ENCODE measurements at regions not wholly inside any gene's neighbourhood (a gene's known extent, or its start where the extent isn't known, plus 50 kb on each side); places are given as distances from the start of the nearest gene placed in this dataset.

GRCh38 chr12:30082381-30082780 is 298.6 kb upstream of the TMTC1 start:
- DNase-seq: no peak

GRCh38 chr12:30074916-30075315 is 291.2 kb upstream of the TMTC1 start:
- DNase-seq: no peak

DNA sequence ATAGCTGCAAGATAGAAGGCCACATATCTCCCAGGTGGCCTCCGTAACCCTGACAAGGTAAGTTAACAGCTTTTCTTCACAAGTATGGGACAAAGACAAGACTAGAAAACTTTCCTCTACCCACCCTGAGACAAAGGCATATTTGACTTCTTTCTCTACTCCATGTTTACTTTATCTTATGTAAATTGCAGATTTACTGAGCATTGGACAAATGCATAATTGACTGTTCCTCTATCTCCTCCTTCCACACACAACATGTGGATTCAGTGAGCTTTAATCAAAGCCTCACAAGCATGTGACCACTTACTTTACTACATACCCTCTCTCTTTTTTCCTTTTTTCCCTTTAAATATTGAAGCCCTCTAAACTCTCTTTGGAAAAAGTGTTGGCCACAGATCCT is 289.1 kb upstream of the TMTC1 start:
- DNase-seq: no peak

GRCh38 chr12:30067146-30067545 is 283.4 kb upstream of the TMTC1 start:
- no peak for DNase-seq

GRCh38 chr12:30064906-30065305 is 281.2 kb upstream of the TMTC1 start:
- no peak for DNase-seq

GRCh38 chr12:30063435-30063945 is 279.7 kb upstream of the TMTC1 start:
- no peak for DNase-seq

DNA sequence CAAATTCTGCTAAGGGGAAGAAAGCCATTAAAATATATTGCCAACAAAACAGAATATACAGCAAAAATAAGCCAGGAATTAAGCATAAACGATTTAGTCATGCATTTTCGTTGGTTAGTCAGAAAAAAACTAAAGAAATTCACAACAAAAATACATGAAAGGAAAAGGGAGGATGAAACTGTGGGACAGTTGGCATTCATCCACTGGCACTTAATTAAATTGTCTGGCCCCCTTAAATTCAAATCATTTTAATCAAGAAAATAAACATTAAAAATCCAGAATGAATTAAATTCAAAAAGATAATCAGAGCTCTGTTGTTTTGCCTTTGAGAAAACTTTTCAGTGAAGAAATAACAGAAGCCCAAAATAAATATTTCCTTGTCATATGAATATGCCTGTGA is 264.6 kb upstream of the TMTC1 start:
- DNase-seq: no peak

- DNase-seq: no peak
These were observed 263.9 kb upstream of the TMTC1 start for GRCh38 chr12:30047516-30048254.

- DNase-seq: no peak
These were observed 262.6 kb upstream of the TMTC1 start for GRCh38 chr12:30046376-30046775.

DNA sequence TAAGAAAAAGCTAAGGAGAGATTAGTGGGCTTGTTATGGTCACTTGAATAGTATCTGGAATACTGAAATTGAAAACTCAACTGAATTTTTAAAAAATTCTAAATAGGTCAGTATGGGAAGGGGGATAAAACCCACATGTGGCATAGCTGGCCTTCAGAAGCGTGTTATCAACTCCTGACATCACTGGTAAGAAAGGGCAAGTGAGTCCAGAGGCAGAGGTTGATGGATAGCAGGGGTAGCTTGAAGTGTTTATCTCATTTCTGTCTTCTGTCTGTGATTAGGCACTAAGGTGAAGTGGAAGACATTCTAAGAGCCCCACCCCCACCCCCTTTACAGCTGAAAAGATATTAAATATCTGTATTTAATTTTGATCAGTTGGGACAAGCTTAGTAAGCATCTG is 261.4 kb upstream of the TMTC1 start:
- no peak for DNase-seq

- DNase-seq: no peak
These were observed 260.5 kb upstream of the TMTC1 start for GRCh38 chr12:30044206-30044605.

DNA sequence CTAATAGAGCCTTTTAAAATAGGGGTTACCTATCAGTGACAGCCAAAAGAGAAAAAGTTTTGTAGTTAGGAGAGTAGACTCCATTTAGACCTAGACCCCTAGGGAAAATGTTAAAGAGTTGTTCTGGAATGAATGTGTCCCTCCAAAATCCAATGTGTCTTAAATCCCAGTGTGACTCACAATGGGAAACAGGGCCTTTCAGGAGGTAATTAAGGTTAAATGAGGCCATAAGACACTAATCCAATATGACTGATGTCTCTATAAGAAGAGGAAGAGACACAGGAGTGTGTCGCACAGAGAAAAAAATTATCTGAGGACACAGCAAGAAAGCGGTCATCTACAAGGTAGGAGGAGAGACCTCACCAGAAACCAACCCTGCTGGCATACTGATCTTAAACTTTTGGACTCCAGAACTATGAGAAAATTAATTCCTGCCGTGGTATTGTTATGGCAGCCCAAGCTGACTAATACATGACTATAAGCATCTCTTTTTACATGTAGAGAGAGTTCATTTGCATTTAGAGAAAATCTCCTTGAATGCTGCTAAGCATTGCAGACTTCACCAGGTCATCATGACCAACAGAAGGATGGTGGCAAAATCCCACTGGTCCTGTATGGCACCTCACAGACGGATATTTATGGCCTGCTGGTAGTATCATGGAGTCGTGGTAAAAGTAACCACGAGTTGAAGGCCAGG is 259.6 kb upstream of the TMTC1 start:
- no peak for DNase-seq

DNA sequence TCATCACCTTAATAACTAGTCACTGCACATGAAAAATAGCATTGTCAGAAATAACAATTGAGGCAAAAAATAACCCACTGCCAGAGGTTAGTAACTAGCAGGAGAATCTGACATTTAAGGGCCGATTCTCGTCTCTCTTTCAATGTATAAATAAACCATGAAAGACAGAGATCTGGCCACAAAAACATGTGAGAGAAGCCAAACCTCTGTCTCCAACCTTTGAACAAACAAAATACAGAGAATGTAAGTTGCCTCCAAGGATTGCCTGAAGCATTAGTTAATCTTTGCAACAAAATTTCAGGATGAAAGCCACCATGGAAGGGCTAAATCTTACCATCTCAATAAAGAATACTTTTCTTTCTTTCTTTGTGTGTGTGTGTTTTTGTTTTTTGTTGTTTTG is 257.4 kb upstream of the TMTC1 start:
- DNase-seq: no peak

- no peak for DNase-seq
These were observed 247.1 kb upstream of the TMTC1 start for GRCh38 chr12:30030693-30031374.

- no peak for DNase-seq
These were observed 243.0 kb upstream of the TMTC1 start for GRCh38 chr12:30026621-30027234.

DNA sequence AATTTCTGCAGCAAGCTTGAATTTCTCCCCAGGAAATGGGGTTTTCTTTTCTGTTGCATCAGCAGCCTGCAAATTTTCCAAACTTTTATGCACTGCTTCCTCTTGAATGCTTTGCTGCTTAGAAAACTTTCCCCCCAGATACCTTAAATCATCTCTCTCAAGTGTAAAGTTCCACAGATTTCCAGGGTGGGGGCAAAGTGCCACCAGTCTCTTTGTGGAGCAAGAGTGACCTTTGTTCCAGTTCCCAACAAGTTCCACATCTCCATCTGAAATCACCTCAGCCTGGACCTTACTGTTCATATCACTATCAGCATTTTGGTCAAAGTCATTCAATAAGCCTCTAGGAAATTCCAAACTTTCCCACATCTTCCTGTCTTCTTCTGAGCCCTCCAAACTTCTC is 241.6 kb upstream of the TMTC1 start:
- DNase-seq: no peak

DNA sequence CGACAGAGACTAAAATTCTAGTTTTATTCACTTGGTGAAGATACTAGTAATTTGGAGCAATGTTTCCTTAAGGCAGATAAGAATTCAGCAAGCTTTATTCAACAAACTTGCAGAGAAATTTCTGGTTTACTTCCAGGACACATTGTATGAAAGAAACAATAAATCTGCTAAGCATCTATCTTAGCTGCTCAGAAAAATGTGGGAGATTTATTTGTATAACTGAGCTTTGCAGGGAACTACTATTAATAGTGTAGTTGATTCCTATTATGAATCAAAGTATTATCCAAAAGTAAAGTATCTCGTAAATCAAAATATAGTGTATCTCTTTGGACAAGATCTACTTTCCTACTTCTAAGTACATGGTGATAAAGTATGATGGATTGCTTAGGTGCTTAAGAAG is 239.4 kb upstream of the TMTC1 start:
- DNase-seq: no peak

DNA sequence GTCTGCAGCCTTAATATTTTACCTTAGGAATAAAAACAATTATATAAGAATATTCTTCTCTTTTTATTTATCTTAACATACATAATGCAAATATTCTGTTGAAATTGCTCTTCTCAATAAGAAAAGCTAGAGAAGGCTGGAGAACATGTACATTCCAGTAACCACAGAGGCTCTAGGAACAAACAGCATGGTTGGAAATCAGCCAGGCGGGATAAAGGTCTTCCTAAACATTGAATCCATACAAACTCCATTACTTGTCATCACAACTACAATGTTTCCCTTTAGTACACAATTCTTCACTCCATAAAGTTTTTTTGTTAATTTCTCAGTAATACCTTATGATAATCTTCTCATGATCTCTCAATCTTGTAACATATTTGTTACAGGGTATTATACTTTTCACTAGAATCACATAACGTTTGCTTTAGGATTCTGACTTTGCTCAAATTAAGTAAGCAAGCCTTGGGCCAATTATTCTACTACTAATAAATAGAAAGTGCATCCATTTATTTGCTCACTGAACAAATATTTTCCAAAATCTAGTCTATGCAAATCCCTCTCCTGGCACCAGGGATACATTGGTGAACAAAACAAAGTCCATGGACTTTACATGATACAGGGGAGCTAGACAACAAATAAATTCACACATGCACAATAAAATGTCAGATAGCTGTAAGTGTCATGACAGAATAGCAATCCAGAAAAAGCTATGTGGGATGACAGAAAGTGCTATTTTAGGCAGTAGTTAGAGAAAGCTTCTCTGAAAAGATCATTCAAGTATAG is 237.5 kb upstream of the TMTC1 start:
- no peak for DNase-seq

DNA sequence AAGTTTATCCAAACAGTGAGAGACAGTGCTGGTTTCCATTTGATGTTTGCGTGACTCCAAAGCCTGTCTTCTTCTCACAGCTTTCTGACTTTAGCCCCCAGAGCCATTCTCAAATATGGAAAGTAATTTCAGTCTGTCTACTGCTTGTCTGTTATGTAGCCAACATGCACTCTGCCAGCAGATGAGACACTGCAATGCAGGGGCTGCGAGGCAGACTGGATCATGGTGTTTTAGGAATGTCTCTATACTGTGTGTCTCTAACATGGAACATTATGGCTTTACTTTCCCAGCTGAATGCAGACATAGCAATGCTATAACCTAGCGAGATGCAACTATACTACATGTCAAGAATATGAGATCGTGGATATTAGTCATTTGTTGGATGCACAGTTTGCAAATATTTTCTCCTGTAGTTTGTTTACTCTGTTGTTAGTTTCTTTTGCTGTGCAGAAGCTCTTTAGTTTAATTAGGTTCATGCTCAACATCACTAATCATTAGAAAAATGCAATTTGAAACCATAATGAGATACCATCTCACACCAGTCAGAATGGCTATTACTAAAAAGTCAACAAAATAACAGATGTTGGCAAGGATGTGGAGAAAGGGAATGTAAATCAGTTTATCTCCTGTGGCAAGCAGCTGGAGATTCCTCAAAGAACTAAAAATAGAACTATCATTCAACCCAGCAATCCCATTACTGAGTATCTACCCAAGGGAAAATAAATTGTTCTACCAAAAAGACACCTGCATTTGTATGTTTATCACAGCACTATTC is 235.8 kb upstream of the TMTC1 start:
- no peak for DNase-seq

- DNase-seq: no peak
These were observed 232.9 kb upstream of the TMTC1 start for GRCh38 chr12:30016540-30017055.

DNA sequence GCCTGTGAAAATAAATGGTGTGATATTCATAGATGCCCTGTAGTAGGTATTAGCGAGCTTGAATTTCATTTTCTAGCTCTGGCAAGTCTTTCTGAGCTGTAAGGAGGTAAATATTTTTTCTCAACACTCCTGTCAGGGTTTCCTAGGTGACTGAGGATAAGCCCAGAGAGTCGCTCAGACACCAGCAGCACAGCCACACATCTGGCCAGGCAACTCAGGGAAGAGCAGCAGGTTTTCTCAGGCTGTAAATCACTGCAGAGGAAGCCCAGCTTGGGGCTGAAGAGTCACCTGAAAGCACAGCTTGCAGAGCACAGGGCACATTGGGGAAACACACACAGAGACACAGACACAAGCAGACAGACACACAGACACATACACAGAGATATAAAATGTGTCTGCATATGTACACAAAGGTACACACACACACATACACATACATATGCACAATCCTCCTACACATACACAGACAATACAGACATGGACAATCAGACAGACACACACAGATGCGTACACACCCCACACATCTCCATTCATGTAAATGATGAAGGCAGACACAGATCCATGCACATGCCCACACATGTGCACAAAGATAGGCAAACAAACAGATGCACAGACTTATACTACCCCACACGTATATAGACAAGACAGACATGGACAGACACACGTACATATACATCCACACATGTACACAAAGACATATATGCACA is 232.0 kb upstream of the TMTC1 start:
- DNase-seq: peak in 1 of 2 experiments; percentile 3

All from NCI-H524 (cell line).